HG03571 (cell line): ENCODE measurements at regions not wholly inside any gene's neighbourhood (a gene's known extent, or its start where the extent isn't known, plus 50 kb on each side); places are given as distances from the start of the nearest gene placed in this dataset.

Experiments
- ATAC-seq: cut with Tn5 transposase; IDR thresholded peaks from one replicate; pipeline ENCODE4 v1.9.1; 2021; ENCODE audit not compliant: unreplicated experiment

DNA sequence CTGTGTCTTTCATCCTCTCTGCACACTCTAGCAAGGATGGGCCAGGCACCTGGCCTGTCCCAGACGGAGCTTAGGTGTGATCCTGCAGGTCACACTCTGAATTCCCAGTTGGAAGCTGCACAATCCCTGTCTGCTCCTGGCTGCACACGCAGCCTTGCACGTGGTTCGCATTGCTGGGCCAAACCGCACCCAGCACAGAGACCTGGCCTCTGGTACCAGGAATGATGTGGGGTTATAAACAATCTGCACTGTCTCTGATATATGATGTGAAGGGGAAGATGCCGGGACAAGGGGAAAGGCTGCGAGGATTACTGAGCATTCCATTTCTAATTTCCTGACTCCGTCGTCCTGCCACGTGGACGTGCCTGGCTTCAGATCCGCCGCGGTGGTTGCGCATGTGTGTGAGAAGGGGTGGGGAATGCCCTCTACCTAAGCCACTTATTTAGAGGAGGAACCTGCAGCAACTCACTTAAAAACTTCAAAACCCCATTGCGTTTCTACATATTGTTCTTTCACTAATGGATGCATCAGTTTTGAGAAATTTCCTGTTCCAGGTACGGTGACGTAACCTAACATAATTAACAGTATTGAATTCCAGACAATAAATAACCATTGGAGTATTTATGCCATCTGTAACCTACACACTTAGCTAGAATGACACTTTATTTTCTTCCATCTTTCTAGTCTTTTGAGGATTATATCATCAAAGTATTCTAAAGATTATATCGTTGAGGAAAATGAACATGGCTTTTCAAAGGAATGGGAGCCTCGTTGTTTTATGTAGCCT, 559.7 kb upstream of the MGMT start:
- no peak for ATAC-seq

GRCh38 chr10:128908099-128908498, 558.9 kb upstream of the MGMT start:
- ATAC-seq: no peak

GRCh38 chr10:128908499-128908898, 558.5 kb upstream of the MGMT start:
- ATAC-seq: no peak

DNA sequence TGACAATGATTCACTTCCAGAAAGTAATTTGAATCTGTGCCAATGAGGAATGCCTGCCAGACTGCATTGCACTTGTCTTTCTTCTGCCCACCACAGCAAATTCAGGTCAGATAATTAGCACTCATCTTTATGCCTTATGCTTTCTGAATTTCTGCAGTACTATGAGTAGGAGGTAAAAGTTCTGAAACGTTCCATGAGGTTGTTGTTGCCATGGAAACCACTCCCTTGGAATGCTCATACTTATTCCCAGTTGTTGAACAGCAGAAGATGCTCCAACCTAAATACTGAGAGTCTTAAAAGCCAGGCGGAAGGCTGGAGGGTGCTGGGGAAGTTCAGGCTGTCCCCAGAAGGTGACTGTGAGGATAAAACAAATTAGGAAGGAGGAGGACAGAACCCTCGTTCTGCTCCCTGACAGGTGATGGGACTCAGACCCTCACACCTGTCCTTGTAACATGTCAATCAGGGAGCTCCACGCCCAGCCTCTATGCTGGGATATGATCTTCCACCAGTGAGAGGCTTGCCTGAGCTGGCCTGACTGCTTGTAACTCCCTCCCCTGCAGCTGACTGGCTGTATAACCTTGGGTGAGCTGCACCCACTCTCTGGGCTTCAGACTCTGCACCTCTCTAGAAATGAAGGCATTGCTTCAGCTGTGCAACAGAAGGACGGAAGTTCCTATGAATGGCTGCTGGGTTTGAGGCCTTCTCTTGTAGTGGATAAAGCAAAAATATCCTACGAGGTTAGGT, 554.3 kb upstream of the MGMT start:
- no peak for ATAC-seq

DNA sequence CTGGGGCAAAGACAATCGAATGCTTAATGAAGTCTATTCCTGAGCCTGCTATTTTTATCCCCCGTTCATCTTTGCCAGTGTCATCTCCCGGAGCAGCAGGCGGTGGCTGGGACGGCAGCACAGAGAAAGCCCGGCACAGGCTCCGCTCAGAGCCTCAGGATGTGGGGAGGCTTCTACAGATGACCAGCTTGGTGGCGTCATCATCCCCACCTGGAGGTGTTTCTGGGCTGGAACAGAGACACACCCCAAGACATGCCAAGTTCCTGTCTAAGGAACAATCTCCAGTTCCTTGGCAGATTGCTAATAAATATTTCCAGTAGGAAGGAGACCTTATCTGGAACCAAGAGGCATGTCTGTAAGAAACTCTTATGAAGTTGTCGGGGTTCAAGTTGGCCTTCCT, 552.4 kb upstream of the MGMT start:
- no peak for ATAC-seq

GRCh38 chr10:128915630-128916029, 551.4 kb upstream of the MGMT start:
- ATAC-seq: no peak

- no peak for ATAC-seq
Observed at GRCh38 chr10:128916383-128916782, 550.7 kb upstream of the MGMT start.

GRCh38 chr10:128921389-128922022, 545.5 kb upstream of the MGMT start:
- no peak for ATAC-seq

- no peak for ATAC-seq
Observed at GRCh38 chr10:128922172-128922571, 544.9 kb upstream of the MGMT start.

- no peak for ATAC-seq
Observed at GRCh38 chr10:128922619-128923196, 544.3 kb upstream of the MGMT start.

DNA sequence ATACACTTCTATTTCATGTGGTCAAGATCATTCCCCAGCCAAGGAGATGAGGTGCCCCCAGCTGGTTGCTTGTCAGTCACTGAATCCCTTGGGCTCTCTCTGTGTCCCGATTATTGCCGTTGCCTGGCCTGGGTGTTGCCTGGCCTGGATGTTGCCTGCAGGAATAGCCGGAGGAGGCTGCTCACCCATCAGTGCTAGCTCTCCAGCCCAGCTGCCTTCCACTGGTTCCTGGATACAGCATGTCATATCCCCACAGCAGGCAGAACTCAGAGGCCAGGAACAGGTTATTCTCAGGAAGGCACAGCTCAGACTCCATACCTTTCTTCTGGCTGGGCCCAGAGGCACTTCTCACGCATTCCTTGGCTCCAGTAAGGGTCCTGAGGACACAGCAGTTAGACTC, 542.1 kb upstream of the MGMT start:
- no peak for ATAC-seq

DNA sequence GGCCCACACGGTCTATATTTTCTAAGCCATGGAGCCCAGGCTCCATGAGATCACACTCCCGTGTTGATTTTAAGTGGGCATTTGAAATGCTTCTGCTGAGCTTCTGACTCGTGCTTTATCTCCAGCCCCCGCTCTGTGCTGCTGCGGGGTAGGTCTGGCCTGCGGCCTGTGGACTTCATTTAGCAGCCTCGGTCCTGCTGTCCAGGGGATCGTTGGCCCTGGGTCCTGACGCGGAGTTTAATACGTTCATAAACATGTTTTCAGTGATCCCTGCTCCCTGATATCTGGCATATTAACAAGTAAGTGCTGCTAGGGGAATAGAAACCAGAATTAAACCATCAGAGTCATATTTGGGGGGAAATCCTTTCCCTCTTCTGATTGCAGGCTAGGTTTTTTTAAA, 540.3 kb upstream of the MGMT start:
- no peak for ATAC-seq

- ATAC-seq: no peak
Observed at GRCh38 chr10:128927497-128928161, 539.4 kb upstream of the MGMT start.

DNA sequence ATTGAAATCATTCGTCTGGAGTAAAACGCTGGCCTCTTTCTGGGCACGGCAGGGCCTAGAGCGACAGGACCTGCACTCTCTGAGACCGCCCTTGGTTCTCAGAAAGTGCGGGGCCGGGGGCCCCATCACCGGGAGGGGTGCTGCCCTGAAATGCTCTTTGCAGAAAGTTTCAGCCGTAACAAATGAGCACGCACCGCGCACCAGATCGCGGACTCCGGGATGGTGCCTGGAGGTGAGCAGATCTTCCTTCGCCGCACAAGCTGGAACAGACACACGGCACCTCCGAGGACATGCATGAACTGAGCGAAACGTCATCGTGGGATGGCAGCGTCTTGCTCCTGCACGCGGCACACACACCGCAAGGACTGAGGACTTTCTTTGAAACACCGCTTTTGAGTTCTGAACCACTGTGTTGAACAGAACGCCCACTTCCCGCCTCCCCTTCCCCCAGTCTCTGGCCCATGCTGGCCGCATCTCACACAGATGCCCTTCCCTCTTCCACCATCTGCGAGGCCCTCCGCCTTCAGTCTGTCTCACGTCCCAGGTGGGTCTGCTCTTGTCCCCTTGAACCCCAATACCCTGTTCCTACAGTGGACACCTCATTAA, 538.7 kb upstream of the MGMT start:
- no peak for ATAC-seq

DNA sequence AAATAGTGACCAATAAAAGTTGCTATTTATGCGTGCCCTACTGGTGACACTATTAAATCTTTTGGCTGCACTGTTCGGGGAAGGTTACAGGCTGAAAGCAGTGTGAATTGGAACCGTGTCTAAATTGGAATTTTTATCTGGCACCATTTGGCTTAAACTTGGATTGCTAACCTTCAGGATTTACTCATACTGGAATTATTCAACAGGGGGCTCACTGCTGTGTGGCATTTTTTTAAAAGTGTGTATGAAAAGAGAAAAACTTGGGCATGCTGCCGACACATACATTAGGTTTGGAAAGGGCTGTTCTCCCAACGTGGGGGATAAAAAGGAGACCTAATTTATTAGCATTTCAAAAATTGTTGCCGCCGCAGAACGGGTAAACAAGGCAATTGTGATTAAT, 537.9 kb upstream of the MGMT start:
- no peak for ATAC-seq

DNA sequence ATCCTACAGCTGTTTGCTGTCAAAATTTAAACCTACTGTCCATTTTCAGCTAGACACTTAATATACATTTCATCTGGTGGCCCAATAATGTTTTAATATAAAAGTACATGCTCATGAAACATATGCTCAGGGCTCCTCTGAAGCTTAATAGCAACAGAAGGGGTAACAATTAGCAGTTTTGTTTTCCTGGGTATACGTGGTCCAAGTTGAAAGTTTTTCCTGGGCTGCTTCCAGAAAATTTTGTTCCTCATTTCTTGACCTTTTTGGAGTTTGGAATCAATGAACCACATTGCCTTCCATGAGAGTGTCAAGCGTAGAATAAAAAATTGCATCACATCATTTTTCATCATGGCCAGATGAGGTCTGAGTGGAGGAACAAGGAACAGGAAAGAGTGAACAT, 537.3 kb upstream of the MGMT start:
- no peak for ATAC-seq

GRCh38 chr10:128930515-128930914, 536.5 kb upstream of the MGMT start:
- no peak for ATAC-seq

DNA sequence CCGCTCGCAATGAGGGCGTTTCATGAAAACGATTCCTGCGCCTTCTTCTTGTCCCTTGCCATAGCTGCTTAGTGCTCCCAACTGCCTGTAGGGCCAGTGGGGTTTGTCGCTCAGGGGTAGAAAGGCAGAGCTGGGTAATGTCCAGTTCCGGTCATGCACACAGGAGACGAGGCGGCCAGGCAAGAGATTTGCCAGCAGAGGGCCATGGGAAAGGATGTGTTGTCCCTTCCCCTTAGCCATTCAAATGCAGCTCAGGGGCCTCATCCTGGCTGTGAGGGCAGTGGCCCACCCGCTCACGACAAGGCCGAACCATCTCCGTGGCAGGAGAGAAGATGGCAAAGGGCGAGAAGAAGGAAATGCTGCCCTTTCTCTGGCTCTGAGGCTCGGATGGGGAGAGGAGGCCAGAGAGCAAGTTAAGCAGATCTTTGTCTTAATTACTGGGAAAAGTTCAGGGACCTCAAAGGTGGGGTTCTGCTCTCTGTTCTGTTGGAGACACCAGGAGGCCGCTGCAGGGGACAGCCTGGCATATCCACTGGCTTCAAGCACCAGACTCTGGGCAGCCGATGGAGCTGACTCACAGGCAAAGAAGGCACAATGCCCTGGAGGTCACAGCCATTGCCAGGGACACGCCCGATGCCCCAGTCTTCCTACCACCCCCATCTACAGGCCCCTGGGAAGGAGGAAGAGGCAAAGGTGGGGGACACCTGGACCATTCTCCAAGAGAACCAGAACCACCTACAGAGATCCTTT, 534.8 kb upstream of the MGMT start:
- no peak for ATAC-seq

GRCh38 chr10:128934492-128934891, 532.5 kb upstream of the MGMT start:
- no peak for ATAC-seq

GRCh38 chr10:128936392-128936791, 530.6 kb upstream of the MGMT start:
- ATAC-seq: no peak
